ENCODE measurements at regions not wholly inside any gene's neighbourhood (a gene's known extent, or its start where the extent isn't known, plus 50 kb on each side); places are given as distances from the start of the nearest gene placed in this dataset.

GRCh38 chr11:95465887-95466286, 234.9 kb upstream of the SESN3 start:
- TF ChIP-seq CTCF (IDR thresholded peaks at IDR 0.05) = no peak
- H3K36me3 ChIP-seq (ENCODE audit: insufficient read depth, low read length) = no peaks in the 10 kb centered on the region
- H3K4me3 ChIP-seq (ENCODE audit: low read length) = no peak overlapping the region
- H3K4me1 Mint-ChIP-seq (ENCODE audit: low read depth) = no peaks in the 10 kb centered on the region
- H3K36me3 Mint-ChIP-seq (ENCODE audit: low read depth) = no peaks in the 10 kb centered on the region
- intact Hi-C loops (cut with DNase I, micrococcal nuclease) = no loop called here
- H3K9me3 ChIP-seq (ENCODE audit: control insufficient read depth in 1 of 2, insufficient read depth in 1 of 2, low read length in 2 of 2) = no peaks in the 10 kb centered on the region
- H3K27me3 Mint-ChIP-seq = no peaks in the 10 kb centered on the region
- no peaks in the 10 kb centered on the region for H3K9me3 Mint-ChIP-seq
- no peaks in the 10 kb centered on the region for H3K27me3 ChIP-seq (ENCODE audit: control insufficient read depth in 1 of 2, insufficient read depth in 2 of 2, low read length in 2 of 2)
- no peak overlapping the region for H3K27ac ChIP-seq (ENCODE audit: low read depth in 1 of 2, low read length in 2 of 2)
- DNase-seq (no peak), ATAC-seq (ENCODE audit: poor library complexity) (no peak)
- ChIA-PET POLR2A (no interaction called here), CTCF (interaction anchor here (0.6 kb wide), 1 partner anchor 98 kb away, joined by 4 read pairs; no protein-coding TSS in a partner anchor)
- H3K4me1 ChIP-seq (ENCODE audit: insufficient read depth, low read length) = no peaks in the 10 kb centered on the region
- no peak overlapping the region for H3K27ac Mint-ChIP-seq
- no peak overlapping the region for H3K4me3 Mint-ChIP-seq

- Mint-ChIP-seq H3K9me3 (no peaks in the 10 kb centered on the region), H3K4me3 (no peak overlapping the region), H3K4me1 (ENCODE audit: low read depth) (no peaks in the 10 kb centered on the region), H3K36me3 (ENCODE audit: low read depth) (no peaks in the 10 kb centered on the region), H3K27ac (no peak overlapping the region), H3K27me3 (no peaks in the 10 kb centered on the region)
- ATAC-seq (ENCODE audit: poor library complexity) = no peak
- CTCF ChIA-PET = interaction anchor here (0.6 kb wide), 1 partner anchor 47 kb away, joined by 3 read pairs; no protein-coding TSS in a partner anchor
- Histone ChIP-seq H3K27ac (ENCODE audit: low read depth in 1 of 2, low read length in 2 of 2) (no peak overlapping the region), H3K36me3 (ENCODE audit: insufficient read depth, low read length) (no peaks in the 10 kb centered on the region), H3K9me3 (ENCODE audit: control insufficient read depth in 1 of 2, insufficient read depth in 1 of 2, low read length in 2 of 2) (no peaks in the 10 kb centered on the region), H3K27me3 (ENCODE audit: control insufficient read depth in 1 of 2, insufficient read depth in 2 of 2, low read length in 2 of 2) (no peaks in the 10 kb centered on the region), H3K4me3 (ENCODE audit: low read length) (no peak overlapping the region), H3K4me1 (ENCODE audit: insufficient read depth, low read length) (no peaks in the 10 kb centered on the region)
- TF ChIP-seq CTCF (IDR thresholded peaks at IDR 0.05) = no peak
- intact Hi-C loops (cut with DNase I, micrococcal nuclease) = no loop called here
- POLR2A ChIA-PET = no interaction called here
- DNase-seq = no peak
Measured at GRCh38 chr11:95461858-95462257, 230.9 kb upstream of the SESN3 start.

- CTCF ChIA-PET = interaction anchor here (0.6 kb wide), 1 partner anchor 46 kb away, joined by 3 read pairs; no protein-coding TSS in a partner anchor
- Mint-ChIP-seq H3K27me3 (no peaks in the 10 kb centered on the region), H3K4me3 (no peak overlapping the region), H3K36me3 (ENCODE audit: low read depth) (no peaks in the 10 kb centered on the region), H3K9me3 (no peaks in the 10 kb centered on the region), H3K27ac (no peak overlapping the region), H3K4me1 (ENCODE audit: low read depth) (no peaks in the 10 kb centered on the region)
- DNase-seq (no peak), ATAC-seq (ENCODE audit: poor library complexity) (no peak)
- TF ChIP-seq CTCF (IDR thresholded peaks at IDR 0.05) = no peak
- intact Hi-C loops (cut with DNase I, micrococcal nuclease) = no loop called here
- H3K27ac ChIP-seq (ENCODE audit: low read depth in 1 of 2, low read length in 2 of 2) = no peak overlapping the region
- no peaks in the 10 kb centered on the region for H3K9me3 ChIP-seq (ENCODE audit: control insufficient read depth in 1 of 2, insufficient read depth in 1 of 2, low read length in 2 of 2)
- H3K4me1 ChIP-seq (ENCODE audit: insufficient read depth, low read length) = no peaks in the 10 kb centered on the region
- no peaks in the 10 kb centered on the region for H3K27me3 ChIP-seq (ENCODE audit: control insufficient read depth in 1 of 2, insufficient read depth in 2 of 2, low read length in 2 of 2)
- no peaks in the 10 kb centered on the region for H3K36me3 ChIP-seq (ENCODE audit: insufficient read depth, low read length)
- no peak overlapping the region for H3K4me3 ChIP-seq (ENCODE audit: low read length)
- POLR2A ChIA-PET = no interaction called here
Measured at GRCh38 chr11:95461348-95461747, 230.3 kb upstream of the SESN3 start.
